ENCODE measurements at regions not wholly inside any gene's neighbourhood (a gene's known extent, or its start where the extent isn't known, plus 50 kb on each side); places are given as distances from the start of the nearest gene placed in this dataset.

GRCh38 chr2:65541773-65542172, 109.4 kb upstream of the SPRED2 start:
- Histone ChIP-seq H3K9me3 (ENCODE audit: control insufficient read depth, low read length) (no peaks in the 10 kb centered on the region), H3K27me3 (ENCODE audit: control insufficient read depth, insufficient read depth, low read length, poor library complexity, severe bottlenecking) (no peaks in the 10 kb centered on the region), H3K4me1 (ENCODE audit: control insufficient read depth, insufficient read depth, low read length) (no peaks in the 10 kb centered on the region), H3K4me3 (ENCODE audit: insufficient read depth, low read depth, low read length) (no peak overlapping the region), H3K27ac (ENCODE audit: insufficient read depth, low read depth, low read length, poor library complexity, severe bottlenecking) (no peak overlapping the region), H3K36me3 (ENCODE audit: control insufficient read depth, insufficient read depth, low read length) (no peaks in the 10 kb centered on the region)
- 93 to 95% methylated on average over 6 of the region's 6 CpGs for WGBS, 2 experiments

- Histone ChIP-seq H3K36me3 (ENCODE audit: control insufficient read depth, insufficient read depth, low read length) (no peaks in the 10 kb centered on the region), H3K4me3 (ENCODE audit: insufficient read depth, low read depth, low read length) (no peak overlapping the region), H3K27ac (ENCODE audit: insufficient read depth, low read depth, low read length, poor library complexity, severe bottlenecking) (no peak overlapping the region), H3K9me3 (ENCODE audit: control insufficient read depth, low read length) (no peaks in the 10 kb centered on the region), H3K4me1 (ENCODE audit: control insufficient read depth, insufficient read depth, low read length) (no peaks in the 10 kb centered on the region), H3K27me3 (ENCODE audit: control insufficient read depth, insufficient read depth, low read length, poor library complexity, severe bottlenecking) (no peaks in the 10 kb centered on the region)
- WGBS, 2 experiments, result 85 to 94% methylated on average over 4 of the region's 4 CpGs
Observed at GRCh38 chr2:65539633-65540032, 107.2 kb upstream of the SPRED2 start.

- Histone ChIP-seq H3K27ac (ENCODE audit: insufficient read depth, low read depth, low read length, poor library complexity, severe bottlenecking) (no peak overlapping the region), H3K27me3 (ENCODE audit: control insufficient read depth, insufficient read depth, low read length, poor library complexity, severe bottlenecking) (no peaks in the 10 kb centered on the region), H3K36me3 (ENCODE audit: control insufficient read depth, insufficient read depth, low read length) (no peaks in the 10 kb centered on the region), H3K9me3 (ENCODE audit: control insufficient read depth, low read length) (no peaks in the 10 kb centered on the region), H3K4me3 (ENCODE audit: insufficient read depth, low read depth, low read length) (no peak overlapping the region), H3K4me1 (ENCODE audit: control insufficient read depth, insufficient read depth, low read length) (no peaks in the 10 kb centered on the region)
- WGBS, 2 experiments, result 90 to 94% methylated on average over 7 of the region's 7 CpGs
Observed at GRCh38 chr2:65537651-65538385, 105.4 kb upstream of the SPRED2 start.

GRCh38 chr2:65536596-65536995, 104.2 kb upstream of the SPRED2 start:
- H3K4me3 ChIP-seq (ENCODE audit: insufficient read depth, low read depth, low read length), result no peak overlapping the region
- H3K4me1 ChIP-seq (ENCODE audit: control insufficient read depth, insufficient read depth, low read length), result no peaks in the 10 kb centered on the region
- no peaks in the 10 kb centered on the region for H3K36me3 ChIP-seq (ENCODE audit: control insufficient read depth, insufficient read depth, low read length)
- 92 to 96% methylated on average over 2 to 3 of the region's 4 CpGs for WGBS, 2 experiments
- H3K27me3 ChIP-seq (ENCODE audit: control insufficient read depth, insufficient read depth, low read length, poor library complexity, severe bottlenecking), result no peaks in the 10 kb centered on the region
- no peaks in the 10 kb centered on the region for H3K9me3 ChIP-seq (ENCODE audit: control insufficient read depth, low read length)
- no peak overlapping the region for H3K27ac ChIP-seq (ENCODE audit: insufficient read depth, low read depth, low read length, poor library complexity, severe bottlenecking)

- Histone ChIP-seq H3K4me3 (ENCODE audit: insufficient read depth, low read depth, low read length) (no peak overlapping the region), H3K27ac (ENCODE audit: insufficient read depth, low read depth, low read length, poor library complexity, severe bottlenecking) (no peak overlapping the region), H3K36me3 (ENCODE audit: control insufficient read depth, insufficient read depth, low read length) (no peaks in the 10 kb centered on the region), H3K9me3 (ENCODE audit: control insufficient read depth, low read length) (no peaks in the 10 kb centered on the region), H3K4me1 (ENCODE audit: control insufficient read depth, insufficient read depth, low read length) (no peaks in the 10 kb centered on the region), H3K27me3 (ENCODE audit: control insufficient read depth, insufficient read depth, low read length, poor library complexity, severe bottlenecking) (no peaks in the 10 kb centered on the region)
- 94 to 95% methylated on average over 4 of the region's 4 CpGs for WGBS, 2 experiments
Observed at GRCh38 chr2:65532937-65533336, 100.5 kb upstream of the SPRED2 start.

- no peak overlapping the region for H3K27ac ChIP-seq (ENCODE audit: insufficient read depth, low read depth, low read length, poor library complexity, severe bottlenecking)
- H3K36me3 ChIP-seq (ENCODE audit: control insufficient read depth, insufficient read depth, low read length), result no peaks in the 10 kb centered on the region
- no peaks in the 10 kb centered on the region for H3K9me3 ChIP-seq (ENCODE audit: control insufficient read depth, low read length)
- no peaks in the 10 kb centered on the region for H3K27me3 ChIP-seq (ENCODE audit: control insufficient read depth, insufficient read depth, low read length, poor library complexity, severe bottlenecking)
- no peak overlapping the region for H3K4me3 ChIP-seq (ENCODE audit: insufficient read depth, low read depth, low read length)
- no peaks in the 10 kb centered on the region for H3K4me1 ChIP-seq (ENCODE audit: control insufficient read depth, insufficient read depth, low read length)
- 86 to 87% methylated on average over 3 of the region's 3 CpGs for WGBS, 2 experiments
Observed at GRCh38 chr2:65532326-65532725, 99.9 kb upstream of the SPRED2 start.

GRCh38 chr2:65530547-65531320, 98.3 kb upstream of the SPRED2 start:
- H3K9me3 ChIP-seq (ENCODE audit: control insufficient read depth, low read length), result no peaks in the 10 kb centered on the region
- H3K36me3 ChIP-seq (ENCODE audit: control insufficient read depth, insufficient read depth, low read length), result no peaks in the 10 kb centered on the region
- peaks cover 5% of the 10 kb centered on the region for H3K4me1 ChIP-seq (ENCODE audit: control insufficient read depth, insufficient read depth, low read length)
- WGBS, 2 experiments, result 88 to 92% methylated on average over 5 of the region's 5 CpGs
- H3K4me3 ChIP-seq (ENCODE audit: insufficient read depth, low read depth, low read length), result no peak overlapping the region
- no peak overlapping the region for H3K27ac ChIP-seq (ENCODE audit: insufficient read depth, low read depth, low read length, poor library complexity, severe bottlenecking)
- H3K27me3 ChIP-seq (ENCODE audit: control insufficient read depth, insufficient read depth, low read length, poor library complexity, severe bottlenecking), result no peaks in the 10 kb centered on the region

GRCh38 chr2:65529419-65529818, 97.0 kb upstream of the SPRED2 start:
- peaks cover 6% of the 10 kb centered on the region for H3K4me1 ChIP-seq (ENCODE audit: control insufficient read depth, insufficient read depth, low read length)
- no peak overlapping the region for H3K27ac ChIP-seq (ENCODE audit: insufficient read depth, low read depth, low read length, poor library complexity, severe bottlenecking)
- no peak overlapping the region for H3K4me3 ChIP-seq (ENCODE audit: insufficient read depth, low read depth, low read length)
- H3K9me3 ChIP-seq (ENCODE audit: control insufficient read depth, low read length), result no peaks in the 10 kb centered on the region
- WGBS, 2 experiments, result 95 to 96% methylated on average over 5 of the region's 5 CpGs
- H3K36me3 ChIP-seq (ENCODE audit: control insufficient read depth, insufficient read depth, low read length), result no peaks in the 10 kb centered on the region
- no peaks in the 10 kb centered on the region for H3K27me3 ChIP-seq (ENCODE audit: control insufficient read depth, insufficient read depth, low read length, poor library complexity, severe bottlenecking)

GRCh38 chr2:65528241-65528574, 95.8 kb upstream of the SPRED2 start:
- no peaks in the 10 kb centered on the region for H3K27me3 ChIP-seq (ENCODE audit: control insufficient read depth, insufficient read depth, low read length, poor library complexity, severe bottlenecking)
- H3K9me3 ChIP-seq (ENCODE audit: control insufficient read depth, low read length), result no peaks in the 10 kb centered on the region
- no peaks in the 10 kb centered on the region for H3K36me3 ChIP-seq (ENCODE audit: control insufficient read depth, insufficient read depth, low read length)
- H3K4me1 ChIP-seq (ENCODE audit: control insufficient read depth, insufficient read depth, low read length), result peaks cover 6% of the 10 kb centered on the region
- no peak overlapping the region for H3K27ac ChIP-seq (ENCODE audit: insufficient read depth, low read depth, low read length, poor library complexity, severe bottlenecking)
- WGBS, 2 experiments, result 85% methylated on average over 1 of the region's 1 CpG
- H3K4me3 ChIP-seq (ENCODE audit: insufficient read depth, low read depth, low read length), result no peak overlapping the region

- Histone ChIP-seq H3K36me3 (ENCODE audit: control insufficient read depth, insufficient read depth, low read length) (no peaks in the 10 kb centered on the region), H3K9me3 (ENCODE audit: control insufficient read depth, low read length) (no peaks in the 10 kb centered on the region), H3K27me3 (ENCODE audit: control insufficient read depth, insufficient read depth, low read length, poor library complexity, severe bottlenecking) (no peaks in the 10 kb centered on the region), H3K27ac (ENCODE audit: insufficient read depth, low read depth, low read length, poor library complexity, severe bottlenecking) (no peak overlapping the region), H3K4me1 (ENCODE audit: control insufficient read depth, insufficient read depth, low read length) (peaks cover 6% of the 10 kb centered on the region), H3K4me3 (ENCODE audit: insufficient read depth, low read depth, low read length) (no peak overlapping the region)
- WGBS, 2 experiments, result 79 to 84% methylated on average over 4 of the region's 4 CpGs
Observed at GRCh38 chr2:65527451-65528240, 95.2 kb upstream of the SPRED2 start.
